WTC11 (cell line): ENCODE measurements at regions not wholly inside any gene's neighbourhood (a gene's known extent, or its start where the extent isn't known, plus 50 kb on each side); places are given as distances from the start of the nearest gene placed in this dataset.

Experiments used
- ATAC-seq: fragments of 200-7000 bp; cut with Tn5 transposase; 2 replicates; pipeline ENCODE4 v1.10.0; 2021; ENCODE audit warnings: mild to moderate bottlenecking, moderate library complexity
- CTCF ChIA-PET: fragments of 300-600 bp; sonication (Branson Sonifier 250); formaldehyde crosslinking; loops from one replicate; lab custom pipeline; 2021; ENCODE audit warnings: antibody characterized with exemption; lab: Charles Lee
- POLR2A ChIA-PET: fragments of 350-600 bp; sonication (Branson Sonifier 250); formaldehyde crosslinking; loops from one replicate; lab custom pipeline; 2021; ENCODE audit warnings: antibody characterized with exemption; lab: Charles Lee
- DNase-seq: peaks from one replicate; pipeline ENCODE4 v3.0.0; 2021; ENCODE audit warnings: low spot score
- H3K27ac Mint-ChIP-seq: 2 replicates; pipeline ENCODE4 v1.8.0; 2021; ENCODE audit warnings: mixed read lengths
- H3K27me3 Mint-ChIP-seq: 2 replicates; pipeline ENCODE4 v1.8.0; 2021; ENCODE audit warnings: low read depth, mild to moderate bottlenecking, moderate library complexity, mixed read lengths
- H3K36me3 Mint-ChIP-seq: 2 replicates; pipeline ENCODE4 v1.8.0; 2021; ENCODE audit warnings: mixed read lengths
- H3K4me1 Mint-ChIP-seq: 2 replicates; pipeline ENCODE4 v1.8.0; 2022; ENCODE audit warnings: mixed read lengths
- H3K4me3 Mint-ChIP-seq: 2 replicates; pipeline ENCODE4 v1.8.0; 2021; ENCODE audit warnings: mild to moderate bottlenecking, moderate library complexity, mixed read lengths
- H3K9me3 Mint-ChIP-seq: 2 replicates; pipeline ENCODE4 v1.8.0; 2021; ENCODE audit warnings: mixed read lengths
- CDX4 ChIP-seq: fragments of 250-450 bp; sonication (Bioruptor Pico); IDR thresholded peaks from 2 replicates; pipeline ENCODE4 v1.9.0; 2021; ENCODE audit warnings: moderate library complexity, mild to moderate bottlenecking, inconsistent platforms, borderline replicate concordance
- ELF4 ChIP-seq: sonication (generic); formaldehyde crosslinking; IDR thresholded peaks from 2 replicates; pipeline ENCODE4 v1.8.1; 2022; ENCODE audit warnings: low read depth, mild to moderate bottlenecking, moderate library complexity, missing genetic modification reagents
- HMGA2 ChIP-seq: fragments of 250-450 bp; sonication (Bioruptor Pico); IDR thresholded peaks from 2 replicates; pipeline ENCODE4 v1.4.0; 2021; ENCODE audit warnings: mild to moderate bottlenecking, moderate library complexity
- RELA ChIP-seq: sonication (generic); formaldehyde crosslinking; IDR thresholded peaks from 2 replicates; pipeline ENCODE4 v1.8.1; 2022; ENCODE audit warnings: missing genetic modification reagents, mild to moderate bottlenecking, borderline replicate concordance
- STAT6 ChIP-seq: sonication (generic); formaldehyde crosslinking; conservative IDR thresholded peaks from 2 replicates; pipeline ENCODE4 v1.8.1; 2023; ENCODE audit warnings: mild to moderate bottlenecking, low read depth, missing genetic modification reagents, moderate library complexity
- TCF7 ChIP-seq: sonication (generic); formaldehyde crosslinking; IDR thresholded peaks from 2 replicates; pipeline ENCODE4 v1.8.0; 2022; ENCODE audit warnings: mild to moderate bottlenecking, low read depth, missing genetic modification reagents, moderate library complexity
- ZNF219 ChIP-seq: sonication (generic); formaldehyde crosslinking; IDR thresholded peaks from 2 replicates; pipeline ENCODE4 v1.8.0; 2023; ENCODE audit warnings: missing genetic modification reagents, mild to moderate bottlenecking, borderline replicate concordance
- ZNF263 ChIP-seq: sonication (generic); formaldehyde crosslinking; IDR thresholded peaks from 2 replicates; pipeline ENCODE4 v1.8.1; 2022; ENCODE audit warnings: low read depth, mild to moderate bottlenecking, moderate library complexity, missing genetic modification reagents
- ZNF396 ChIP-seq: fragments of 250-450 bp; sonication (Bioruptor Pico); IDR thresholded peaks from 2 replicates; pipeline ENCODE4 v1.8.0; 2021; ENCODE audit warnings: mild to moderate bottlenecking, moderate library complexity, borderline replicate concordance
- ZNF425 ChIP-seq: fragments of 250-450 bp; sonication (Bioruptor Pico); conservative IDR thresholded peaks from 2 replicates; pipeline ENCODE4 v1.9.0; 2021; ENCODE audit warnings: mild to moderate bottlenecking
- TF ChIP-seq, protein P1 (sequence below): sonication (generic); formaldehyde crosslinking; IDR thresholded peaks from 2 replicates; pipeline ENCODE4 v1.8.1; 2022; ENCODE audit warnings: mild to moderate bottlenecking, missing genetic modification reagents, moderate library complexity, borderline replicate concordance
- TF ChIP-seq, protein P2 (sequence below): fragments of 200-600 bp; IDR thresholded peaks from 2 replicates; pipeline ENCODE4 v1.8.0; 2022; ENCODE audit warnings: antibody characterized with exemption

- no peak overlapping the region for H3K4me3 Mint-ChIP-seq
- ChIA-PET CTCF (no interaction called here), POLR2A (no interaction called here)
- no peak overlapping the region for H3K27ac Mint-ChIP-seq
- ATAC-seq (no peak), DNase-seq (no peak)
- no peaks in the 10 kb centered on the region for H3K36me3 Mint-ChIP-seq
- H3K9me3 Mint-ChIP-seq: no peaks in the 10 kb centered on the region
- no peaks in the 10 kb centered on the region; the same call in 1 of the 2 replicates for H3K27me3 Mint-ChIP-seq
- TF ChIP-seq, protein P1, sequence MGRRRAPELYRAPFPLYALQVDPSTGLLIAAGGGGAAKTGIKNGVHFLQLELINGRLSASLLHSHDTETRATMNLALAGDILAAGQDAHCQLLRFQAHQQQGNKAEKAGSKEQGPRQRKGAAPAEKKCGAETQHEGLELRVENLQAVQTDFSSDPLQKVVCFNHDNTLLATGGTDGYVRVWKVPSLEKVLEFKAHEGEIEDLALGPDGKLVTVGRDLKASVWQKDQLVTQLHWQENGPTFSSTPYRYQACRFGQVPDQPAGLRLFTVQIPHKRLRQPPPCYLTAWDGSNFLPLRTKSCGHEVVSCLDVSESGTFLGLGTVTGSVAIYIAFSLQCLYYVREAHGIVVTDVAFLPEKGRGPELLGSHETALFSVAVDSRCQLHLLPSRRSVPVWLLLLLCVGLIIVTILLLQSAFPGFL (CRISPR knock-in tag): no peak
- TF ChIP-seq HMGA2 (CRISPR knock-in tag) (no peak), ELF4 (CRISPR knock-in tag) (no peak), TCF7 (CRISPR knock-in tag) (no peak), ZNF425 (CRISPR knock-in tag) (no peak)
- TF ChIP-seq, protein P2, sequence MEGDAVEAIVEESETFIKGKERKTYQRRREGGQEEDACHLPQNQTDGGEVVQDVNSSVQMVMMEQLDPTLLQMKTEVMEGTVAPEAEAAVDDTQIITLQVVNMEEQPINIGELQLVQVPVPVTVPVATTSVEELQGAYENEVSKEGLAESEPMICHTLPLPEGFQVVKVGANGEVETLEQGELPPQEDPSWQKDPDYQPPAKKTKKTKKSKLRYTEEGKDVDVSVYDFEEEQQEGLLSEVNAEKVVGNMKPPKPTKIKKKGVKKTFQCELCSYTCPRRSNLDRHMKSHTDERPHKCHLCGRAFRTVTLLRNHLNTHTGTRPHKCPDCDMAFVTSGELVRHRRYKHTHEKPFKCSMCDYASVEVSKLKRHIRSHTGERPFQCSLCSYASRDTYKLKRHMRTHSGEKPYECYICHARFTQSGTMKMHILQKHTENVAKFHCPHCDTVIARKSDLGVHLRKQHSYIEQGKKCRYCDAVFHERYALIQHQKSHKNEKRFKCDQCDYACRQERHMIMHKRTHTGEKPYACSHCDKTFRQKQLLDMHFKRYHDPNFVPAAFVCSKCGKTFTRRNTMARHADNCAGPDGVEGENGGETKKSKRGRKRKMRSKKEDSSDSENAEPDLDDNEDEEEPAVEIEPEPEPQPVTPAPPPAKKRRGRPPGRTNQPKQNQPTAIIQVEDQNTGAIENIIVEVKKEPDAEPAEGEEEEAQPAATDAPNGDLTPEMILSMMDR: no peak
- no peaks in the 10 kb centered on the region for H3K4me1 Mint-ChIP-seq
These were observed 133.4 kb upstream of the OSR1 start for GRCh38 chr2:19491796-19492195.

DNA sequence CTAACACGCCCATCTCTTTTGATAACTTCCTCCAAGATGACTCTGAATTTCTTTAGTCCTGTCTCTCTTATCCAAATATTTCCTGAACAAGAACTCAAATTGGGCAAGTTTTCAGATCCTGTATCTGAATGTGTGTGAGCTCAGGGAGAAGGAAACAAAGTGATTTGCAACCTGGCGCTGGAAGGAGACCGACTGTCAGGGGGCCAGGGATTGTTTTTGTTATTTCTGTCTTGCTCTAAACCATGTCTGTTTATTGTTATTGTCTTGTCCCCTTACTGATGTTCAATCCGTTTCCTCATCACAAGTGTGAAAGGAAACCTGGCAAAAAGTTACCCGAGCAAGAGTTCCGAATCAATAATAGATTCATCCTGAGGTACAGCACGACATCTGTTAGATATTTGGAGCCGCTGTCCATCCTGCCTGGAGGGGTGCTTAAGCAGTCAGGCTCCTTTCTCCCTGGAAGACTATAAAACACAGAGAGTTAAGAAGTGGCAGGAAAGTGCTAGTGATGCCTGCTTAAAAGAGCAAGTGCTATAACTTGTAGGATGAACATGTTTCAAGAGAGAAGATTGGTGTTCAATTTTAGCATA is 132.5 kb upstream of the OSR1 start:
- Mint-ChIP-seq H3K4me3 (no peak overlapping the region), H3K4me1 (no peaks in the 10 kb centered on the region), H3K27ac (no peak overlapping the region), H3K9me3 (no peaks in the 10 kb centered on the region), H3K36me3 (no peaks in the 10 kb centered on the region)
- TF ChIP-seq RELA (CRISPR knock-in tag): no peak
- TF ChIP-seq ZNF396 (CRISPR knock-in tag): no peak
- no peak for TF ChIP-seq ZNF263 (CRISPR knock-in tag)
- no peak for TF ChIP-seq ELF4 (CRISPR knock-in tag)
- TF ChIP-seq STAT6 (CRISPR knock-in tag): no peak
- no peak for TF ChIP-seq ZNF219 (CRISPR knock-in tag)
- TF ChIP-seq CDX4 (CRISPR knock-in tag): no peak
- TF ChIP-seq, all 79 proteins: peak for 0
- DNase-seq: no peak
- CTCF ChIA-PET: no interaction called here
- no peaks in the 10 kb centered on the region; the same call in 1 of the 2 replicates for H3K27me3 Mint-ChIP-seq
- POLR2A ChIA-PET: interaction anchor here (0.5 kb wide), 1 partner anchor 1256 kb away, joined by 3 read pairs; no protein-coding TSS in a partner anchor
- ATAC-seq: no peak
